ENCODE measurements at regions not wholly inside any gene's neighbourhood (a gene's known extent, or its start where the extent isn't known, plus 50 kb on each side); places are given as distances from the start of the nearest gene placed in this dataset.
A peak's percentile ranks its signal among the peaks of the same experiment; 100 is the strongest.
"Not testable (repeated sequence)": the region's sequence is repeated elsewhere in the genome, so short reads cannot be mapped to it uniquely, and the experiment has no call there.

DNA sequence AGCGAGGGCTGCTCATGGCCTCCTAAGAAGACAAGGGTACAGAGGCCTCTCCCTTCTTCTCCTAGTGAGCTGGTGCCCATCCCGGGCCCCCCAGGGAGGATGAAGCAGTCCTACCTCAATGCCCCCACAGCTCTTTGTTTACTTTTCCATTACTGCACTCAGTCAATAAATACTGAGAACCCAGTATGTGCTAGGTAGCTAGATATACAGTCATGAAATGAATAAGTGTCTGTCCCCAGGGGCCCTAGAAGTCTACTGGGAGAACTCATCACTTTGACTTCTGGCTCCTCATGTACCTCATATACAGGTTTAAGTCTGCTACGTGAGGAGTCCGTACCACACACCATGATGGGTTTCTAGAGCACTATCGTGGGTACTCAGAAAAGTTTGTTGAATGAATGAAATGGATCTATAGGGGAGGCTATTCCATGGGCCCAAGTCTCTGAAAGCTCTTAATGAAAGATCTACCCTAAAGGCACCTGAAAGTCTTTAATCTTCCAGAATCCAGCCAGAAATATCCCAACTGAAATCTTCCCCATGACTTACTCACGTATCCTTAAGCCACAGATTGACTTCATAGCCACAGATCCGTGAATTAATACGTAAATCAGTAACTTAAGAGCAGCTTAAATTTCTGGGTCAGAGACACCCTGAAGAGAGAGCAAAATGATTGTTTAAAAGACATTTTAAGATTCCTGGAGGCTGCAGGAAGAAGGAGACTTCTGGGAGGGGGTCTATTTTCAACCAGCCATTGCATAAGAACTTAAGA, 51.6 kb upstream of the POMP start:
- no peak for DNase-seq

DNA sequence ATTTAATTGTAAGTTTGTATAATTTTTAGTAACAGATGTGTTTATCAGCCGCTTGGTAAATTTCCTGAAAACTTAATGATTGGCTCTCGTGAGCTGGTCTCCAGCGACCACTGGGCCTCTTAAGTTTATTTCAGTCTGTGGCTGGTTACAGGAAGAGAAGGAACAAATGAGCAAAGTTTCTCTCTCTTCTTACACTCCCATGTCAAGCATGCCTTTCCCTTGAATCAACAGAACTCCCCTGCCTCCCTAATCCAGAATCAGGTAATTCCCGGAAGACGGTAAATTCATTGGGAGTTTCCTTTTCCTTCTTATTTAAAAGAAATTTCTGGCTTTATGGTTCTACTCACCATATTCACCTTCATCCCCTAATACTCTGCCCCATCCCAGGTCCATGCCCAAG, 52.5 kb upstream of the POMP start:
- no peak for DNase-seq

GRCh38 chr13:28605147-28605546, 53.8 kb upstream of the POMP start:
- not testable (repeated sequence) for DNase-seq

DNA sequence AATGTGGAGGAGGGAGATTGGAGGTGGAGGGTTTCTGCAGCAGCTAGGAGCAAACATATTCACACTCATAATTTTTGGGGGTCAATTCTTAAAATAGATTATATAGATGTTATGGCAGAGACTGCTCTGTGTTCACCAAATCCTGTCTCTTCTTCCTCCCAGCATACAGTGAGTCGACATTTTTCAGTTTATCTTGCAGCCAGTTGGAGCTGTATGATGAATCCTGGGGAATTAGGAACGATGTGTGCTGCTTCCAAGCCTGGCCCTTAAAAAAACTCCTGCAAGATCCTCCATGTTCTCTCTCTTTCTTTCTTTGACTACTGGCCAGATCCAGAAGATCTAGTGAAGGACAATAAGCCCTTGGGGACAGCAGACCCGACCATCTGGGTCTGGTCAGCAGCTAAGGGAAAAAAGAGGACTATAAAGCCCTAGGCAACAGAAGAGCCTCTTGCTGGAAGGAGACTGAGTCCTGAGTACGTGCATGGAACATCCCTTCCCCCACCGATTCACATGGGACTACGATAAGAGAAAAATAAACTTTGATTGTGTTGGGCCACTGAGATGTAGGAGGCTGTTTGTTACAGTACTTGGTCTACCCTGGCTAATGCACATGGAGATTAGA, 55.8 kb upstream of the POMP start:
- DNase-seq, result no peak

- no peak for DNase-seq
Observed at GRCh38 chr13:28602580-28602979, 56.4 kb upstream of the POMP start.

GRCh38 chr13:28601581-28601980, 57.3 kb upstream of the POMP start:
- DNase-seq, result no peak

DNA sequence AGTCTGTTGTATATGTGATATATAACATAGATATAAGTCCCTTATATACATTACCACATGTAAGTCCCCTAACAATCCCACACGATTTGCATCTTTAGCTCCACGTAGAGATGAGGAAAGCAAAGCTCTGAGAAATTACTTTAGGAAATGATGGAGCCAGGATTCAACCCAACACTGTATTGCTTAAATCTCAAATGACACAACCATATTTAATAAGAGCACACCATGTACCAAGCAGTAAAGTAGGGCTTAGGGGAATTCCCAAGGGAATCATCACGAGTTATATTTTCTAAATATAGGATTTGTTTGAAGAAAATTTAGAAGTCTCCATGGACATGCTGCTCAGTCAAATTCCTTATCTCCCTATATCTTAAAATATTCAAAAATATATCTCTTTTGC, 61.3 kb upstream of the POMP start:
- DNase-seq, result no peak

DNA sequence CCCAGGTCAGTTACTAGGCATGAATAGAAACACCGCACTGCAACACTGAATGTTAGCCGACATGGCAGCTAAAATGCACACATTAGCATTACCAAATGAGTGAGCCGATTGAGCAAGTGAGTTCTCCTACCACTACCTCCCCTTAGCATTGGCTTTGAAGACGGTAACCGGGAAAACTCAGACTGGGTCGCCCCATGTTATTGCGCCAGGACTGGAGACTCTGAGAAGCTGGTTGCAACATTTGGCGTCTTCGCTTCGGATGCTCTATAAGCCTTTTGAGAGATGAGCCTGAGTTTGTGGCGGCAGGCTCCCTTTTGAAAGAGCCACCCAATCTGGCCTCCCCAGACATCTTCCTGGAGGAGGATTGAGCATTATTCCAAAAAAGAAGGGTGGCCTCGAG, 68.5 kb upstream of the POMP start:
- no peak for DNase-seq

DNA sequence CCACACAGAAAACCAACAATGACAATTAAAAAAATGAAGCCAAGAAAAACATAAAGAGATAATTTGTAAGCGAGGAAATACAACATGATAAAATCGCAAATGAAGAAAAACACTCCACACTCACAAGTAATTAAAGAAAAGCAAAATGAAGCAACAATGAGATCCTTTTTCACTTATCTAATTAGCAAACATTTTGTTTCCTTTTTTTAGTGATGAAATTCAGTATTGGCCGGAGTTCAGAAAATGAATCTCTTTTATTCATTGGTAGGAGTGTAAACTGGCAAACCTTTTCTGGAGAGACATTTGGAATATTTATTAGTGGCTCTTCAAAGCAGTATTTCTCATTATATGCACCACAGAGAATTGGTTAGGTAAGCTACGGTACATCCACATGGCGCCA, 70.6 kb upstream of the POMP start:
- no peak for DNase-seq

GRCh38 chr13:28587174-28587540, 71.8 kb upstream of the POMP start:
- DNase-seq, result no peak

GRCh38 chr13:28586439-28587173, 72.3 kb upstream of the POMP start:
- no peak for DNase-seq

DNA sequence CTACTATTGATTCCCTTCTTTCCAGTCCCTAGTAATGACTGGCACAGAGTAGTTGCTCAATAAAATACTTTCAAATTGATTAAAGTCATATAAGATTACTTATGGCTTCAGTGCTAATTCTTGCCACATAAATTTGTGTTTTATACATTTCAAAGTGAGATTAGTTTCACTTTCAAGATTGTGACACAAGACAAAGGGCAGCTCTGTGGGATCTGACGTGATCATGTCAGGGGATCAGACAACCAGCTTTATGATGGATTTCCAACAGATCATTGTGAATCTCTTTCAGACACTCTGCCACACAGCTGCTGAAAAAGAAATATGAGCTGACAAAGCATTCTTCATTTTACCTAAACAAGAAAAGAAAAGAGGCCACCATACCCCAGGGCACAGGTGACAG, 73.4 kb upstream of the POMP start:
- DNase-seq, result no peak

- DNase-seq, result no peak
Observed at GRCh38 chr13:28584873-28585381, 74.0 kb upstream of the POMP start.

- DNase-seq, result no peak
Observed at GRCh38 chr13:28583651-28584091, 75.3 kb upstream of the POMP start.

DNA sequence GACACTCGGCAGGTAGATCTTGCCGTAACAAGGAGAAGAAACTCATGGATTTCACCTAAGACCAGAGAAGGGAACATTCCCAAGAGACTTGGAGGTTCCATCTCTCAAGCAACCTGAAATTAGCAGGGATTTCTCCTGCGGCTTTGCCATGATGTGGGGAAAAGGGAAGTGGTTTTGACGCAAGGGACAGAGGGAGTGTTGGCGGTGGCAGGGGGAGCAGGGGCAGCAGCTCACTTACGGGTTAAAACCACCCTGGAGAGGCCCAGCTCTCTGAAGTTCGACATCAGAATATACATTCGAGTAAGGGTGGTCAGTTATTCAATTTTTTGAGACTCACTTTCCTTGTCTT, 76.1 kb upstream of the POMP start:
- no peak for DNase-seq

DNA sequence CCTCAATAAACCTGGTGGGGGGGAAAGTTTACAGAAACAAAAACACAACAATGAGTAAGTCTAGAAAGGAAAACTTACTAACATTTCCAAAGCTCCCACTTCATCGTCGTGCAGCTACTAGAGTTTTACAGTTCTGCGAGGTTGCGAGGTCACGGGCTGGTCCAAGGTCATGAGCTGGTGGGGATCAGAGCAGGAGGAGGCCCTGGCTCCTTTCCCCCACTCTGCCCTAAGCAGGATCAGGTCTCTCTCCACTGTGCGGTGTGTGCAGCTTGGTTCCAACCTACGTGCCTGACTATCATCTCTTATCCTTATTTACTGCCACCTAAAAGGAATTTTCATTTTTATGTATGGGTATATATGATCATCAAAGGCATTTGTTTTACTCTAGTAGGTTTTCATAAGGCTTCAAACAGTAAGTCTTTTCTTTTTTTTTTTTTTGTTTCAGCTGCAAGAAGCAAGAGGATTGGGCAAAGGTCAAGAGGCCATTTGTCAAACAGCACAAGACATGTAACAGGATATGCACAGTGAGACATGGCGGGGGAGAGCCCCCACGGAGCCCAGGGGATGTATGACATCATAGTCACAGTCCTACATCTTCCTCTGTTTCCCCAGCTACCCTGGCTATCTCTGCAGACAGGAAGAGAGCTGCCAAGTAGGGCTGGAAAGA, 76.6 kb upstream of the POMP start:
- no peak for DNase-seq

GRCh38 chr13:28581451-28581850, 77.5 kb upstream of the POMP start:
- DNase-seq, result no peak

DNA sequence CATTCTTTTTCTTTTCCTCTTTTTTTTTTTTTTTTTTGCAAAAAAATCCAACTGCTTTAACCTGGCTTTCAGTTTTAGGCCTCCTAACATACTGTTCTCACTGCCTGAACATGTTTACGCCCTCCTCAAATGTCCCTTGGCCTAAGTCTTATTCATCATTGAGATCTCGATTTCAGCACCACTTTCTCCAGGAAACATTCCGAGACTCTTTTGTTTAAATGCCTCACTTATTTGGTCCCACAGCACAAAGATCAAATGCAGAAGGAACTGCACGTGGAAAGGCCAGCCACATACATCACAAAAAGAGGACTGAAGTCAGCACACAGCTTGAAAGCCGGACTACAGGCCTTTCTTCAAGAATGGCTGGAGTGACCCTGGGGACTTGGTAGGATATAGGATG, 79.2 kb upstream of the POMP start:
- DNase-seq, result no peak

DNA sequence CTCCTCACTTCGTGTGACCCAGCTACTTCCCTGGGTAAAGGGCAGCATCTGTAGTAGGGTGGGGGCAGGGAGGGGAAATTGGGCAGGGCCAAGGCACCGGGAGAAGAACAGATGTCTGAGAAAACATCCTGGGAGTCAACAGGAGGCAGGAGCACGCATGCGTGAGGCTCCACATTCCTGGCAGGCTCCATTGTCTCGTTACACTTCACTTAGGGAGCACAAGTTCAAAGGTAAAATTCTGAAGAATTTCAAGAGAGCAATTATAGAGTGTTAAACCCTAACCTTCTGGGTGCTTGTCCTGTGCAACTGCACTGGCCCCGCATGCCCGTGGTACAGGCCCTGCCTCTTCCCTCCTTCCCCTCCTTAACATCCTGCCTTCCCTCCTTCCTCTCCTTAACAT, 79.6 kb upstream of the POMP start:
- no peak for DNase-seq

GRCh38 chr13:28576067-28576466, 81.1 kb upstream of the FLT1 start:
- DNase-seq, result no peak

- no peak for DNase-seq
Observed at GRCh38 chr13:28575200-28575599, 80.3 kb upstream of the FLT1 start.

GRCh38 chr13:28574617-28575142, 79.8 kb upstream of the FLT1 start:
- peak in 1 of 2 donors; percentile 43 for DNase-seq

All from stimulated activated CD4-positive, alpha-beta T cell treated with anti-CD3 and anti-CD28 coated beads, Interleukin-2, amount 100 ng/mL, for 48 hours (primary cell).